Activated CD8-positive, alpha-beta memory T cell treated with anti-CD3 and anti-CD28 coated beads for 1 hour (primary cell): ENCODE measurements at regions not wholly inside any gene's neighbourhood (a gene's known extent, or its start where the extent isn't known, plus 50 kb on each side); places are given as distances from the start of the nearest gene placed in this dataset.

Source experiments
- DNase-seq, 2 donors: peaks; one replicate each; pipeline ENCODE4 v3.0.0-alpha.2; 2020; ENCODE audit warnings: low read depth in 1 of 2; ENCODE audit errors: extremely low read depth in 1 of 2

DNA sequence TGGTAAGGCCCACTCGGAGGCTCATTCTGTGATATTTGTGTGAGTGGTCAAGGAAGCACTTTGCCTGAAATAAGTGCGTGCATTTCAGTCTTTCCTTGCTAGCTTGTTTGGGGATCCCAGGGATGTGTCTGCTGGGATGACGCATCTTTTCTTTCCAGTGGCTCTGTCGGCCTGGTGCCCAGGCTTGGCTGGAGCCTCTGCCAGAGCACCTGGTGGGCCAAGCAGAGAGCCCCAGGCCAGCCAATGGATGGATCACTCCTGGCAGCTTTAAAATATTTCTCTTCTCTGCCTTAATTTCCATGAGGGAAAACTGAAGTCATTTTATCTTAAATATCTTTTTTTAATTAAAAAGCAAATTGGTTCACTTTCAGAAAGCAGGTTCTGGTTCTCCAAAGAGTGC, 501.8 kb upstream of the HS6ST1 start:
- no peak for DNase-seq

DNA sequence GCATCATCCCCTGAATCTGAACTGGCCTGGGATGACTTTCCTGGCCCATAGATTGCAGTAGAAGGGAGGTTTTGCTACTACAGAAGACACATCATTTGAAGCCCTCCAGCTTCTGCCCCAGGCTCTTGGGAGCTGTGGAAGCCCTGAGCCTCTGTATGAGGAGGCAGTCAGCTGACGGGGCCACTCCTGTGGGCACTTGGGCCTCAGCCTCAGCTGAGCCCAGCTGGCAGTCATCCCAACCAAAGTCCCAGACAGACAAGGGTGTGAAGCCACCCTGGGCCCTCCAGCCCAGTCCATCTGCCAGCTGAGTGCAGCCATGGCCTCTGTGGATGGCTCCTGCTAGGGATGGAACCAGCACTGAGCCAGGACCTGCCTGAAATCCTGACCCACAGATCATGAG, 502.3 kb upstream of the HS6ST1 start:
- DNase-seq = no peak

DNA sequence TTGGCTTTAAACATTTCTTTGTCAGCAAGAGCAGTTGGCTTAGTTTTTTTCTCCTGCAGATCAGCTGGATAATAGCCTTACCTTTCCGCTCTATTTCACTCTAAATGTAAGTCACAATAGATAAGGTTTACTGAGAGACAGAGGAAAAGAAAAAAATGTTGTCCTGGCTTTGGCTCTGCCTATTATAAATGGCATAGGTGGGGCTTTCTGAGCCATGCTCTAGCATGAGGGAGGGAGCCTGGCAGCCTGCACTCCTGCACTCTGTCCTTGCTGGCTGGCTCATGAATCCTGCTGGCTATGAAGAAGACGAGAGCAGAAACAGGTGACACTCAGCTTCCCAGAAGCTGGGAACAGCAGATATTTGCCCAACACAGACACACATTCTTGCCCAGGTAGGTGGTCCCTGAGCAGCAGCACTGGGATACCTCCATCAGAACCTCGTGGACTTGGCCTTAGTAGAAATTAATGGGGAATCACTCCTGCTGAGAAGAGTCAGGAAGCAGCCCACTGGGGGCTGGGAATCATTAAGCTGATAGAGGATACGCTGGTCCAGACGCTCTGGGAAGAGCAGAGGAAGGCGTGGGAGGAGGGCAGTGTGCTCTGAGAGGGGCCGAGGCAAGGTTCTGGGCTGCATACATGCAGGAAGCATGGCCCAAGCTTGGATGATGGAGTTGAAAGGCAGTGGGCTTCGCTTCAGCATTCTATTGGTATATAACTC, 514.4 kb upstream of the HS6ST1 start:
- DNase-seq = no peak

DNA sequence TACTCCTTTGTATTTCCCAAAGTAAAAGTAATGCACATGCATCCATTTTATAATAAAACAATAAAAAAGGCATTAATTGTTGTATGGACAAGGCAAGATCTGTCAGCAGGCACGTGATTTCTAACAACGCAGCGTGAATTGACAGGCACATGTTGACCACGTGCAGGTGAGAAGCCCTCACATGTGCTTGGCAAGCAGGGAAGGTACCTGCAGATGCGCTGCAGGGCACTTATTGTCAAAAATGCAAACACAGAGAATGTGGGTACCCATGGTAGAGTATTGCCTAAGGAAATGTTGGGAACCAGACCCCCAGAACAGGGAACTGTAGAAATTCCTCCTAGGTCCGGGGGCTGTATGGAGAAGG, 515.0 kb upstream of the HS6ST1 start:
- DNase-seq = no peak

DNA sequence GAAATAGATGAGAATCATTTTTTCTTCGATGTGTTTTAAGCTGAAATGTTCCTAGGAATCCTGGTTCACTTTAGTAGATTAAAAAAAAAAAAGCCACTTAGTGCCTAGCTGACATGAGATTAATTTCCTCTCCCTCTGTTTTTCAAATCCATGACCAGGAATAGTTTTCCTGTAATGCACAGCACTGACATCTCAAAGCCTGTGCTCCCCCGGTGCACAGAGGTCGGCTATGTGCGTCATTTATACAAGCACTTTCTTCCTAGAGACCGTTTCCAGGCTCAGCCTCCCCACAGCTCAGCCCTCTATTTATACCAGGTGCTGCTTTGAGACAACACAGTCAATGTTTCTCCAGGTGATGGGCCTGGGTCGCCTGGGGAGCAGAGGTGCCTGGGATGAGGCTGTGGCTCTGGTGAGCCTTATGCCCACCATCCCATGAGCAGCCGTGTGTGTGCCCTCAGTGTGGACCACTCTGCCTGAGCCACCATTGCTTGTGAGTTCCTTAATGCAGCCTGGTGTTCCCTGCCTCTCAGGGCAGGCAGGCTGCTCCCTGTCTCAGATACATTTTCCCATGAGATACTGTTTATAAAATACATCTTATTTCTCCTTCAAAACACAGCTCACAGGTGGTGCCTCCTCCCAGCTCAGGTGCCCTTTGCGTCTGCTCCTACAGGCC, 515.7 kb upstream of the HS6ST1 start:
- DNase-seq = no peak

DNA sequence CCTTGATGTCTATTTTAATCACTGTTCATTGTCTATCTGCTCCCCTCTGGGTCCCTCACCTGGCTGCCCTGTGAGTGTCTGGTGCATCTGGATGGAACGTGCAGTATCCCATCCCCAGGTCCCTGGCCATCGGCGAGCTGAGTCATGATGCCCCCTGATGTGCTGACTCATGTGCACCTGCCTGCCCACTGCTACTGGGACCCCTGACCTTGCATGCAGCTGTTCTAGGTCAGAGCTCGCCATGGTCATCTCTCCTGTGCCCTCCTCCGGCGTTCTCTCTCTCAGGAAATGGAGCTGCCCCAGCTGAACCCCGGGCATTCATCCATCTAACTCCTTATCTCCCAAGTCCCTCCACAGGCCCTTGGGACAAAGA, 516.2 kb upstream of the HS6ST1 start:
- no peak for DNase-seq

DNA sequence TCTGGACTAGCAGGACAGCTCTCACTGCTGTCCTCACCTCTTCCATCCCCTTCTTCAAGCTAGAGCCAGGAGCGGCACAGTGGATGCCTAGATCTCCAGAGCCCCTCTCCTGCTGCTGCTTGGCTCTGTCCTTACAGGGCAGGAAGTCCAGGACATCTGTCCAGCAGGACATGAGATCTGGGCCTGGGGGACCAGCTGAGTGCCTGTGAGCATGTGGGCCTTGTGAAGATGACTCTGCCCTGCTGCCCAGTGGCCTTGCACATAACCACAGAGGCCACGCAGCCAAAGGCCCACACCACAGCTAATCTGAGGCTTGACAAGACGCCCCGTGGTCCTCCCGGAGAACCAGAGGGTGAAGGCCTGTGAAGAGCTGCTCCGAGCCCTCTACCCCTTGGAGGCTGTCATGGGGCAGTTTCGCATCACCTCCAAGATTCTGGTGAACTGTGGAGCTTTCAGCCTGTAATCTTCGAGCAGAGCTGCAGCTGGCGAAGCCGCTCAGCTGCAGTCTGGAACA, 516.7 kb upstream of the HS6ST1 start:
- no peak for DNase-seq

DNA sequence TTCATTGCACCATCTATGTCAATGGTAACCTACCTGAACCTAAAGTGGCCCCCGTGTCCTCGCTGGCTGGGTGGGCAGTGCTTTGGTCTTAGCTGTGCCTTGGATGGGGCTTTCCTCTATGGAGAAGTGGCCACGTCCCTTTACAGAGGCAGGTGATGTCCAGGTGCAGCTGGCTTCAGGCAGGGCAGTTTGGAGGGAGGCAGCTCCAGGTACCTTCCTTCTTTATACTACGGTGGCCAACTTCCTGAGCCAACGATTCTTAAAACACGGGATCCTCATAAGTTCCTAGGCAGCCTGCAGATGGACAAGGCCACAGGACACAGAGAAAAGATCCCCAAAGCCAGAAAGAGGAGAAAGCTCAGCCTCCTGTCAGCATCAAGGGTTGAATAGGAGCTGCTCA, 517.3 kb upstream of the HS6ST1 start:
- DNase-seq = no peak

DNA sequence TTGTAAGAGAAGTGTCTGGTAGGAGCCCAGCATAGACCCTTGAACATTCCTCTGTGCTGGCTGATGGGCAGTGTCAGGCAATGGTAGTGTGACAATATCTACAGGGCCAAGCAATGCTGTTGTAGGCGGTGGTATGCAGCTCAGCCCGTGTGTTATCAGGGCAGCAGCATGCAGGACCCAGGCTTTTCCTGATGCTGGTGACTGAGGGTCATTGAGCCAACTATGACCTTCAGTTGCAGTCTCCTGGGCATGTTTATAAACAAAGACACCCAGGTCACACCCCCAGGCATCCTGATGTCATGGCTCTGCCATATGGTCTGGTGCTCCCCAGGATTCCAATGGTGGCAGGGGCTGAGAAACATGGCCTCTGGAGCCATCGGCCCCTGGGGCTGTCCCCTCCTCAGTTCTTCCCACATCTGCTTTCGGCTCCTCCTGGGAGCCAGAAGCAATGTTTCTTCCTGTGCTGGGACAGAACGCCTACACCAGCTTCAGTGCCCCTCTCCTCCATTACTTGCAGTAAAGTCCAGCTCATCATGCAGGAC, 518.0 kb upstream of the HS6ST1 start:
- DNase-seq = no peak

DNA sequence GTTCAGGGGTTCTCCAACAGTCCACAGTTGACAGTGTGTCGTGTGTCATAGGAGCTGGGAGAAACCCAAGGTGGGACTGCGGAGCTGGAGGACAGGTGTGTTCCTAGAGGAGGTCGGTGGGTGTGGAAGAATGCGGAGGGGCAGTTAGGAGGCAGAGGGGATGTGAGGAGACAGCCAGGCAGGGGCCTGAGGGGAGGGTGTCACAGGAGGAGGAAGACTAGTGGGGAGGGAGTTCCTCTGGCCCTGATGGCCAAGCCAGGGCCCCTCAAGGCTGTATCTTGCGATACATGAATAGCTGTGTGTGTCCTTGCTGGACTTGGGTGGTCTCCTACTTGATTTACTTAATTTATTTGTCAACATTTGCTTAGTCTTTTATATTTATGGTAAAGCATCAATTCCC, 519.6 kb upstream of the HS6ST1 start:
- DNase-seq = no peak

DNA sequence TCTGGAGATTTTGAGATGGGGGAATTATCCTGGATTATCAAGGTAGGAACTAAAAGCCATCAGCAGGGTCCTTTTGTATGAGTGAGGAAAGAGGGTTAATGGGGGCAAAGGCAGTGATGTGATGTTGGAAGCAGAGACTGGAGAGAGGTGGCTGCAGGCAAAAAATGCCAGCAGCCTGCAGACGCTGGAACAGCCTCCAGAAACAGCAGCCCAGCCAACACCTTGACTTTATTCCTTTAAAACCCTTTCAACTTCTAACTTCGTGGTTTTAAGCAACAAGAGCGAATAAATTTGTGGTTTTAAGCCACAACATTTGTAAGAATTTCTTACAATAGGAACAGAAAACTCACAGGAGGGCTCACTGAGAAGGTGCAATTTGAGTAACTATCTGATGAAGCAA, 523.1 kb upstream of the HS6ST1 start:
- DNase-seq = no peak

DNA sequence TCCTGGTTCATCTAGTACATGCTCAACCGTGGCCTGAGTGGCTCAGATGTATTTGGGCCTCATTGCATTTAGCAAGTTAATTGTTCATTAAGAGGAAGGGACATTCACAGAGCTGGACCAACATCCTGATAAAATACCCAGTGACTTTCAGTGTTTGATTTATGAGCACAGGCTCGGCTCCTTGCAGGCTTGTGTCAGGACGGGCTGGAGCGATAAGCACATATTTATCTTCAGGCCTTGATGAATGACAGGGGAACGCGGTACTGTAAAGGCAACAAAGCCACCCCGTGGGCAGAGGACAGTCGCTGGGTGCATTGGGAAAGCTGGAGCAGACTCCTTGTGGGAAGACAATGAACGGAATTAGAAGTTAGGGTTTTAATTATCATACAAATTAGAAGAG, 548.6 kb upstream of the HS6ST1 start:
- no peak for DNase-seq

DNA sequence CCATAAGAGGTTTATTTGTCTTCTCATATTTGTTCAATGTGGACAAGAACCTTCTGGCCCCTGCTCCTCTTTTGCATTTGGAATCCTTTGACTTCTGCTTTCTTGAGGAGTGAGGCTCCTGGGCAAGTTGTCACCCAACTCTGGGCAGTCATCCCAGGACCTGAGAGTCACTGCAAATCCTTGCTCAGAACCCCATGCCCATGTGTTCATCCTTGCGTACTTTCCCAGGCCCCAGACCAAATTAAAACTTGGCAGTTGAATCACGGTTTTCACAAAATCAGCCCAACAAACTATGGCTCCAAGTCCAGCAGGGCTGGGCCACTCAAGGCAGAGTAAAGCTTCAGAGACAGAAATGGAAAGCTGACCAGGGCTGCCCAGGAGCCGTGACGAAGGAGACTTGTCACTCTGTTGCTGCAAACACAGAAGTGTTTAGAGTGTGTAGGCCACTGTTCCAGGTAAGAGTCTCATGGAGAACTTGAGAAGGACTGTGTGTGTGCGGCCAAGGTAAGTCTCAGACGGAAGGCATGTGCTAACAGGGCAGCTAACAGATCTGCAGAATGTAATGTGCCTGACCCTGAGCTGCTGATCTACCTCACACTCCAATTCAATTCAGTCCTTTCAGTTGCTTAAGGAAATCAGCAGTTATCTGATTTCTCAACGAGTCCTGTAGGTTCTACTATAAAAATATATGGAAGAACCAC, 549.4 kb upstream of the HS6ST1 start:
- no peak for DNase-seq

DNA sequence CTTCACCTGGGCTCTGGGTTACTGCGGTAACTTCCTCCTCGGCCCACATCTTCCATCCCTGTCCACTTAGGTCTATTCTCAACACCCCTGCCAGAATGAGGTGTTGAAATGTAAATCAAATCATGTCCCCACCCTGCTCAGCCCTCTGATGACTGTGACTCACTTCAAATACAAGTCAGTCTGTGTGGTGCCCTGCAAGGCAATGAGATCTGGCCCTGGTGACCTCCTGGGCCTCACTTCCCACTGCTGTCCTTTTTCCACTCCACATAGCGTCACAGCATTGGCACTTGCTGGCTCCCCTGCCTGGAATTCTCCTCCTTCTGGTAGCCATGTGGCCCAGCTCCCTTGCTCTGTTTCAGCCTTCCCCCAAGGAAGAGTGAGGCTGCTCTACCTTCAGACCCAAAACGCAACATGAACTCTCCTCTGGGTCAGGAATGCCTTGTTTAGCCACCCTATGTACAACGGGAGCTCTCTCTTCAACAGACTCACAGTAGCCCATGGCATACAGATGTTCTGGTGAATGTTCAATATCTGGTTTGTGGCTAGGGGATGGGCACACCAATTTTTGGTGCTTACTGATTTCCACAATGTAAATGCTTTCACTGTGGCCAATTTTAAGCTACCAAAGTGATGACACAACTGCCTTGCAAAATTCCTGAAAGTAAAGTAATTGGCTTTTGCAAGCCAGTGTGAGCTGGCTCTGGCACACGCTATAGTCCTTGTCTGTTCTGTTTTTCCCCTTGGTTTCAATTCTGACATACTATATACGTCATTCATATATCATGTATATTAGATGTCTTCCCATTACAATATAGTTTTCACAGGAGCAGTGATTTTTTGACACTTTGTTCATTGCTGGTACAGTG, 550.3 kb upstream of the HS6ST1 start:
- DNase-seq = no peak

DNA sequence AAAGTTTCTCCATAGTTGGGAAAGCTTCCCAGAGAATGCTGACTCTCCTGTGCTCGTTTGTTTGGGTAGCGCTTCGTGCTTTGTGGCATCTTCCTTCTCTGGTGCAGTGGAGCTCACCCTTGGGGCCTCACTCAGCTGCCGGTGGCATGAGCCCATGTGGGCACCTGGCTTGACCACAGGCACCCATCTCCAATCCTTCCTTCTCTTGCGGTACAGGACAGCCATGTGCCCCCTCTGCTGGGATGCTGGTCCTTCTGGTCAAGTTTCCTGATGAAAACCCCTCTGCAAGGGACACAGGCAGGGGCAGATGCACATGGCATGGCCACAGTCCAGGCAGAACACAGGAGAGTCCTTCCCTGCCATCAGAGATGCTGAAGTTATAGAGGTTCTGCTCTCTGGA, 555.9 kb upstream of the HS6ST1 start:
- no peak for DNase-seq

DNA sequence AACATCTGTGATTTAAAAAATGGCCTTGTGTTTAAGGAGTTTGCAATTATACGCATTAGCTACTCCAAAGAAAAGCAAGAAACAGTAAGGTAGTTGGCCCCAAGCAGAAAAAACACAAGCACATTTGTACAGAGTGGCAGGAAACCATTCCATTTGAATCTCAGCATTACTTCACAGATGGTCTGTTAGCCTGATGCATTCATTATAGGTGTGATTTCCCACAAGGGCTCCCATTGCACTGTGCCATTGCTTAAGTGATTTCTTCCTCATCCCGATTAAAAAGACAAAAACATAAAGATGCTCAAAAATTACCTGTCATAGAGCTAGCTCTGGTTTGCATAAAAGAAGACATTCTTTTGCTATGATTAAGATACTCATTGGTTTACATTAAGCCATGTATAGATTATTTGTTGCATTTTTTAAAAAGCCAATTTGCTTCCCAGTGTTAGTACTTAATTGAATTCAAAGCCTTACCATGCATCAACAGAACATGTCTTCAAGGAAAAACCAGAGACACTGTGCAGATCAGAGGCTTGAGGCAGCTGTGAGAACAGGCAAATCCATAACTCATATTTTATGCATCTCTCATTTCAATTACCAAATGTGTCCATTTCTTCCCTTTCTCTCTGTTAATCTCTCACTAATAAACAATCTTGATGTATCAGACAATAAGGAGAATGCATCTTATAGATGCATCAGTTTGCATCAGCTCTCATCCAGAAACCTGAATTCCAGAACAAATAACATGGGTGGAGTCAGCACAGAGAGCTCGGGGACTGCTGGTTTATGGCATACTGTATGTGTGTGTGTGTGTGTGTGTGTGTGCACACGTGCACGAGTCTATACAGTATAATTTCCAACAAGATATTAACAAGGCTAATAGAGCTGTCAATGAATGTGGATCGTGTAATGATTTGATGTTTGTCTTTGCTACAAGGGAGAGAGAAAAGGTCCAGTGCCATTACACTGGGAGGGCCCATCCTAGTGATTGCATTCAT, 558.6 kb upstream of the HS6ST1 start:
- DNase-seq = no peak

DNA sequence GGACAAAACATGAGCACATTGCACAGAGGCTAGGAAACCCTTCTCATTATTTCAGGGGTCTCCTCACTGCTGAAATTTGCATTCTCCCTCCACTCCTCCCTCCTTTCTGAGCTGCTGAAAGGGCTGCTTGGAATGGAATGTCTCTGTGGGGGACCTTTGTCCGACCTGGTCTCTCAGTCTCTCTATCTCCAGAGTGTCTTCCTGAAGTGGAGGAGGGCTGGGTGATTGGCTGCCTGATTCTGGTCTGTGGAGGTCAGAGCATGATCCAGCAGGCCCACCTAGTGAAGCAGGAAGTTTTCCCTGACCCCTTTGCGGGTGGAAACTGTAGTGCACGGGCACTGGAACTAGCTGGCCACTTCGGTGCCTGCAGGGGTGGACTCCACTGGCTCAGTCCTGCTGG, 560.5 kb upstream of the HS6ST1 start:
- DNase-seq = no peak

DNA sequence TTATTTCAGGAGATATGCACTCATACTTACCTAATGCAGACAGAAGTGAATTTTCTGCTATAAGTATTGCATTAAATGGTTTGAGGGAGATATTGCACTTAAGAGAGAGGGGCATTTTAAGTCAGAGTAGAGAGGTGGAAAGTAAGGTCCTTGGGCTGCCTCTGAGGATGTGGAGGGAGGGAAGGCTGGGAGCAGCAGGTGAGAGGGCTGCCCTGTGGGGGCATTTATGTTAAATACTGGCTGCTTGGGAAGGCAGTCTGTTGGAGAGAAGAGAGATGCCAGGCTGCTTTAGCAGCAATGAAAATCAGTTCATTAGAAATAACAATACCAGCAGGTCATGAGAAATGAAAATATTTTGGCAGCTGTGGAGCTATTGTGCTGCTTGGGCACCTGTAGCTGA, 576.2 kb upstream of the HS6ST1 start:
- DNase-seq = no peak

DNA sequence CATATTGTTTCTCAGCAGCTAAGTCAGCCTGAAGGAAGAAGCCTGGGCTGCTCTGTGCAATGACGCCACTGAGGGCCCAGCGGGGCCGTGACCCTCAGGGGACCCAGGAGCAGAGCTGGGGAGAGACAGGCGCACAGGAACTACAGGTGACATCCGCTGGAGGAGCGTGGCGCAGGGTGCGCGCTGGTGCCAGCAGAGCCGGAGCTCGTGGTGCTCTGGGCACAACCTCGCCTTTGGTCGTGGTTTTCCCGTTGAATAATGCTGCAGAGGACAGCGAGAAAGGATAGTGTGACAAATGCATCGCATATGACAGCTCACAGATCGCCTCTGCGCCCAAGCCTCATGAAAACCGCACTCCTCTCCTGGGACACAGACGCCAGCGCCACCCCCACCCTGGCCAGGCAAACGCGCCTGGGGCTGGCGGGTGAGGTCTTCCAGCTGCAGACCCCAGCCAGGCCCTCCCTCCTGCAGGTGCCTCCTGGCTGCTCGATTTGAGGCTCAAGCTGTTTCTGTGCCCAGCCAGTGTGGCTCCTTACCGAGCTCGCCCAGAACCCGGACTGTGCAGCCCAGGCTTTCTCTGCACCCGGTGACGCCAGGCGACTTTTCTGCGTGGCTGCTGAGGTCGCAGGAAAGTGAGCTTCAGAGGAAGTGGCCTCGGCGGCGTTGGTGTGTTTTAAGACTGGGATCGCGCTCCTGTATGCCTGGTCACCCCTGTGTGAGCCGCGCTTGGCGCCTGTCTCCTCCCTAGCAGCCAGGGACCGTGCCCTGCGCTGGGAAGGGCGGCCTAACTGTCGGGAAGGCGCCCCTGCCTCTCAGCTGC, 583.1 kb upstream of the HS6ST1 start:
- no peak for DNase-seq
